Keratinocyte (primary cell): ENCODE measurements at regions not wholly inside any gene's neighbourhood (a gene's known extent, or its start where the extent isn't known, plus 50 kb on each side); places are given as distances from the start of the nearest gene placed in this dataset.

Experiments used
- DNase-seq: peaks from one replicate; pipeline ENCODE4 v3.0.0-alpha.2; 2011; ENCODE audit warnings: low read depth, missing footprints, low spot score
- FAIRE-seq: peaks from 2 replicates; lab custom pipeline; 2011; peaks lifted over from hg19 to GRCh38; lab: Jason Lieb, UNC
- H2AFZ ChIP-seq: 2 replicates; pipeline ENCODE4 v1.6.0; 2012; ENCODE audit warnings: low read length, control low read depth, inconsistent platforms; ENCODE audit not compliant: control insufficient read depth
- H3K27ac ChIP-seq: 2 replicates; pipeline ENCODE4 v1.5.1; 2011; ENCODE audit warnings: low read length; ENCODE audit not compliant: control insufficient read depth, insufficient read depth
- H3K27me3 ChIP-seq: 3 replicates; pipeline ENCODE4 v1.6.0; 2011; ENCODE audit warnings: low read length; ENCODE audit not compliant: control insufficient read depth, insufficient read depth; ENCODE audit errors: extremely low read depth
- H3K36me3 ChIP-seq, 2 experiments: 2 replicates in 1 of 2; 3 replicates in 1 of 2; pipeline ENCODE4 v1.5.1; 2011; ENCODE audit warnings: low read length in 2 of 2, mild to moderate bottlenecking in 1 of 2; ENCODE audit not compliant: control insufficient read depth in 2 of 2, insufficient read depth in 2 of 2; ENCODE audit errors: extremely low read depth in 1 of 2
- H3K4me1 ChIP-seq: 3 replicates; pipeline ENCODE4 v1.5.1; 2011; ENCODE audit warnings: low read length; ENCODE audit not compliant: control insufficient read depth, insufficient read depth; ENCODE audit errors: extremely low read depth
- H3K4me2 ChIP-seq: 3 replicates; pipeline ENCODE4 v1.6.0; 2011; ENCODE audit warnings: low read depth, low read length; ENCODE audit not compliant: control insufficient read depth, insufficient read depth; ENCODE audit errors: extremely low read depth
- H3K4me3 ChIP-seq, 3 experiments: fragments of 200-600 bp in 1 of 3; sonication (generic) in 1 of 3; 2 replicates in 2 of 3; 3 replicates in 1 of 3; pipeline ENCODE4 v1.5.1; 2011 to 2016; ENCODE audit warnings: low read length in 3 of 3, mild to moderate bottlenecking in 3 of 3, control low read depth in 2 of 3, inconsistent platforms in 1 of 3, low read depth in 1 of 3, mixed read lengths in 1 of 3, mixed run types in 1 of 3, moderate library complexity in 1 of 3; ENCODE audit not compliant: control insufficient read depth in 2 of 3, insufficient read depth in 2 of 3; ENCODE audit errors: extremely low read depth in 1 of 3
- H3K79me2 ChIP-seq: 2 replicates; pipeline ENCODE4 v1.6.0; 2012; ENCODE audit warnings: low read length; ENCODE audit not compliant: control insufficient read depth, insufficient read depth
- H3K9ac ChIP-seq: 3 replicates; pipeline ENCODE4 v1.6.0; 2011; ENCODE audit warnings: low read length; ENCODE audit not compliant: control insufficient read depth, insufficient read depth; ENCODE audit errors: extremely low read depth
- H3K9me1 ChIP-seq: 3 replicates; pipeline ENCODE4 v1.6.0; 2011; ENCODE audit warnings: low read length; ENCODE audit not compliant: control insufficient read depth, insufficient read depth; ENCODE audit errors: extremely low read depth
- H3K9me3 ChIP-seq: 2 replicates; pipeline ENCODE4 v1.5.1; 2012; ENCODE audit warnings: low read depth, low read length; ENCODE audit not compliant: control insufficient read depth
- H4K20me1 ChIP-seq: 3 replicates; pipeline ENCODE4 v1.6.0; 2011; ENCODE audit warnings: low read length; ENCODE audit not compliant: control insufficient read depth, insufficient read depth; ENCODE audit errors: extremely low read depth
- EZH2 ChIP-seq: IDR thresholded peaks from one replicate; pipeline ENCODE4 v1.6.1; 2012; ENCODE audit warnings: inconsistent platforms, mild to moderate bottlenecking, low read length, moderate library complexity
- dilution Hi-C: fragments of 300-500 bp; cut with MboI; formaldehyde crosslinking; loops from one replicate; pipeline ENCODE4 v1.7.0; 2020; ENCODE audit warnings: low sequenced_read_pairs; ENCODE audit not compliant: extremely low pct_ligation_motif_present
- TF ChIP-seq, protein P1 (sequence below), 3 experiments: IDR thresholded peaks in 1 of 3; conservative IDR thresholded peaks in 1 of 3; optimal IDR thresholded peaks in 1 of 3; 2 replicates in 2 of 3; 3 replicates in 1 of 3; pipeline versions ENCODE3 to v1.5.1; 2011; ENCODE audit warnings: low read length in 3 of 3, mild to moderate bottlenecking in 3 of 3, moderate library complexity in 2 of 3, control low read depth in 1 of 3, inconsistent platforms in 1 of 3; ENCODE audit not compliant: insufficient read depth in 2 of 3; ENCODE audit errors: extremely low read depth in 1 of 3

DNA sequence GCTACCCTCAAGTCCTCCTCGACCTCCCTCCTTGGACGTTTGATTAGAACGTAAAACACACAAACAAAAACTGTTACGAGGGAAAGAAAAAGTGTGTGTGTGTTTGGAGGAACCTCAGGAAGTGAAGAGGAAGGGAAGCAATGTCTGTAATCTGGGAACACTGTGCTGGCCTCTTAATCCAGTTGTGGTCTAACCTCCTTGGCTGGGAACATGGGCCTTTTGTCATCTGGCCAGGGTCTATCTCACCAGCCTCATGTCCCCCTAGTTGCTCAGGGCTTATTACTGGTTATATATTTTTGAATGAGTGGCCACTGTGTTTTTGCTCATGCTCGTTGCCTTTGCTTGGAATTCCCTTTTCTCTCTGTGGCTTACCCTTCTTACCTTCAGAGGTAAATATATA, 89.0 kb upstream of the RASGRF1 start:
- no peaks in the 10 kb centered on the region for H3K79me2 ChIP-seq
- no peak overlapping the region for H3K27ac ChIP-seq
- H3K27me3 ChIP-seq = no peaks in the 10 kb centered on the region
- TF ChIP-seq, protein P1, sequence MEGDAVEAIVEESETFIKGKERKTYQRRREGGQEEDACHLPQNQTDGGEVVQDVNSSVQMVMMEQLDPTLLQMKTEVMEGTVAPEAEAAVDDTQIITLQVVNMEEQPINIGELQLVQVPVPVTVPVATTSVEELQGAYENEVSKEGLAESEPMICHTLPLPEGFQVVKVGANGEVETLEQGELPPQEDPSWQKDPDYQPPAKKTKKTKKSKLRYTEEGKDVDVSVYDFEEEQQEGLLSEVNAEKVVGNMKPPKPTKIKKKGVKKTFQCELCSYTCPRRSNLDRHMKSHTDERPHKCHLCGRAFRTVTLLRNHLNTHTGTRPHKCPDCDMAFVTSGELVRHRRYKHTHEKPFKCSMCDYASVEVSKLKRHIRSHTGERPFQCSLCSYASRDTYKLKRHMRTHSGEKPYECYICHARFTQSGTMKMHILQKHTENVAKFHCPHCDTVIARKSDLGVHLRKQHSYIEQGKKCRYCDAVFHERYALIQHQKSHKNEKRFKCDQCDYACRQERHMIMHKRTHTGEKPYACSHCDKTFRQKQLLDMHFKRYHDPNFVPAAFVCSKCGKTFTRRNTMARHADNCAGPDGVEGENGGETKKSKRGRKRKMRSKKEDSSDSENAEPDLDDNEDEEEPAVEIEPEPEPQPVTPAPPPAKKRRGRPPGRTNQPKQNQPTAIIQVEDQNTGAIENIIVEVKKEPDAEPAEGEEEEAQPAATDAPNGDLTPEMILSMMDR (optimal IDR thresholded peaks at IDR 0.05 in 1 of 3, IDR thresholded peaks at IDR 0.05 in 1 of 3, conservative IDR thresholded peaks at IDR 0.05 in 1 of 3; ENCODE audit: extremely low read depth in 1 of 3, insufficient read depth in 2 of 3, low read length in 3 of 3) = no peak
- no peak for TF ChIP-seq EZH2
- no peaks in the 10 kb centered on the region for H3K36me3 ChIP-seq
- H3K4me1 ChIP-seq = peaks cover 2% of the 10 kb centered on the region
- H3K9ac ChIP-seq = no peak overlapping the region
- DNase-seq (no peak), FAIRE-seq (no peak)
- H3K4me2 ChIP-seq = no peak overlapping the region
- no peak overlapping the region for H3K4me3 ChIP-seq
- dilution Hi-C loops = loop anchor here (25.0 kb wide), 1 partner anchor 142 kb away; no protein-coding TSS in a partner anchor
- no peaks in the 10 kb centered on the region for H4K20me1 ChIP-seq
- H2AFZ ChIP-seq = no peak overlapping the region
- H3K9me3 ChIP-seq = no peaks in the 10 kb centered on the region
- no peaks in the 10 kb centered on the region for H3K9me1 ChIP-seq

DNA sequence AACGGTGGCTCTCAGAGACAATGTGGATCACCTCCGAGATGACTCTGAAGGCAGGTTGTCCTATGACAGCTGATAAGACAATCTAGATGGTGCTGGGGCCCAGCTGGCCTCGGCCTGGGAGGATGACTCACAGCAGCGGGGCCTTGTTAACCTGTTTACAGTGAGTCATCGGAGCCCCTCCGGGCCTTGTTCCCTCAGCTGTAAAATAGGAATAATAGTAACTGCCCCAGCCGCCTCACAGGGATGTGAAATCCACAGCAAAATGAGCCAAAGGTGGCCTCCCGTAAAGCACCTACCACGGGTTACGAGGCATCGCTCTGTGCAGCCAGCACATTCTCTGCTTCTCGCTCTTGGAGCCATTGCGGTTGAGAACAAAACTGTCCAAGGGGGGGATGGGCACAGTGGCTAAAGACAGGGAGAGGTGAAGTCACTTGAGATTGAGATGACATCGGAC, 88.6 kb upstream of the RASGRF1 start:
- DNase-seq = no peak
- H3K9me3 ChIP-seq = no peaks in the 10 kb centered on the region
- no peak overlapping the region for H3K4me2 ChIP-seq
- peaks cover 2% of the 10 kb centered on the region for H3K4me1 ChIP-seq
- no peaks in the 10 kb centered on the region for H3K9me1 ChIP-seq
- no peak for TF ChIP-seq EZH2
- TF ChIP-seq, protein P1 (optimal IDR thresholded peaks at IDR 0.05 in 1 of 3, IDR thresholded peaks at IDR 0.05 in 1 of 3, conservative IDR thresholded peaks at IDR 0.05 in 1 of 3; ENCODE audit: extremely low read depth in 1 of 3, insufficient read depth in 2 of 3, low read length in 3 of 3) = no peak
- no peaks in the 10 kb centered on the region for H4K20me1 ChIP-seq
- dilution Hi-C loops = loop anchor here (25.0 kb wide), 1 partner anchor 142 kb away; no protein-coding TSS in a partner anchor
- H2AFZ ChIP-seq = no peak overlapping the region
- H3K9ac ChIP-seq = no peak overlapping the region
- H3K4me3 ChIP-seq = no peak overlapping the region
- FAIRE-seq = no peak
- no peaks in the 10 kb centered on the region for H3K27me3 ChIP-seq
- no peaks in the 10 kb centered on the region for H3K79me2 ChIP-seq
- H3K36me3 ChIP-seq = no peaks in the 10 kb centered on the region
- H3K27ac ChIP-seq = no peak overlapping the region
